Fibroblast of skin of back (primary cell): ENCODE measurements at regions not wholly inside any gene's neighbourhood (a gene's known extent, or its start where the extent isn't known, plus 50 kb on each side); places are given as distances from the start of the nearest gene placed in this dataset.

Experiments used
- DNase-seq: peaks from one replicate; pipeline ENCODE4 v3.0.0-alpha.2; 2013

DNA sequence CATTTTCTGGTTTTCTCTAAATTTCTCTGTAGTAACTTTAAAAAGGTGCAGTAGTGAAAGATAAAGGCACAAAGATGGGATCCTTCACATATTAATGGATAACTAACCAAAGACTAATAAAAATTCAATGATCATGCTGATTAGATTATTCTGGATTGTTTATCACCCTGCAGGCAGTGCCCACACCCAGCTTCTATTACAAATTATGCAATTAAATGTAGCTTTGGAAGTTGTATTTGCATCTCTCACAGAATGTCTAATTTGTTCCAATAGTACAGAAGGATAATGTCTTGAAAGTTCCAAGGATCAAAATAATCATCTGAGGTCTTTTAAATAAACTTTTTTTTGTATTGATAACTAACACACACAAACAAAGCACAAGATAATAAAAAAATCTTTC, 837.6 kb downstream of the HACE1 start:
- no peak for DNase-seq

DNA sequence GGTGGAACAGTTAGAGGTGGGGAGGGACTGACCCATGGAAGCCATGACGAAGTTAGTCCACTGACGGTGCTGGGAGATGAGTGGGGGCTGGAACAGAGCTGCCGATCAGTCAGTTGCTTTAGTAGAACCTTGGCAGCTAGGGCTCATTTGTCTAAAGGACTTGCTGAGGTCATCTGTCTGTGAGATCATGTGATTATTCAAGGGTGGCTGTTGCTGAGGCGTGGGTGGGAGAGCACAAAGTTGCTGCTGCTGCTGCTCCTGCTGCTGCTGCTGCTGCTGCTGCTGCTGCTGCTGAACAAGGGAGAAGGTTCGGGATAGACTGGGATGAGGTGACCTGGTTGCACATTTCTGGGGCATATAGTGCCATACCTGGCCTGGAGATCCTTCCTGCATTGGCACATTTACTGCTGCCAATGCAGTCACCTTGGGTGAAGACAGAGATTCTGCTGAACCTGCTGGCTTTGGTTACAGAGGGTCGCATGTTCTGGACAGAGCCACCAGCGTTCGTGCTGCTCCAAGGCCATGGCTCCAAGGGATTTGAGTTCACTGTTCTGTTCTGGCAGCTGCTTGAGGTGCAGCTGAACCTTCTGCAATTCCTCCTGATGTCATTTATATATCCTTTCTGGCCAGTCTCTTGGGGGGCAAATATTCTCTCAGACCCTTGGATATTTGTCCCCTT, 840.5 kb downstream of the HACE1 start:
- DNase-seq: no peak

DNA sequence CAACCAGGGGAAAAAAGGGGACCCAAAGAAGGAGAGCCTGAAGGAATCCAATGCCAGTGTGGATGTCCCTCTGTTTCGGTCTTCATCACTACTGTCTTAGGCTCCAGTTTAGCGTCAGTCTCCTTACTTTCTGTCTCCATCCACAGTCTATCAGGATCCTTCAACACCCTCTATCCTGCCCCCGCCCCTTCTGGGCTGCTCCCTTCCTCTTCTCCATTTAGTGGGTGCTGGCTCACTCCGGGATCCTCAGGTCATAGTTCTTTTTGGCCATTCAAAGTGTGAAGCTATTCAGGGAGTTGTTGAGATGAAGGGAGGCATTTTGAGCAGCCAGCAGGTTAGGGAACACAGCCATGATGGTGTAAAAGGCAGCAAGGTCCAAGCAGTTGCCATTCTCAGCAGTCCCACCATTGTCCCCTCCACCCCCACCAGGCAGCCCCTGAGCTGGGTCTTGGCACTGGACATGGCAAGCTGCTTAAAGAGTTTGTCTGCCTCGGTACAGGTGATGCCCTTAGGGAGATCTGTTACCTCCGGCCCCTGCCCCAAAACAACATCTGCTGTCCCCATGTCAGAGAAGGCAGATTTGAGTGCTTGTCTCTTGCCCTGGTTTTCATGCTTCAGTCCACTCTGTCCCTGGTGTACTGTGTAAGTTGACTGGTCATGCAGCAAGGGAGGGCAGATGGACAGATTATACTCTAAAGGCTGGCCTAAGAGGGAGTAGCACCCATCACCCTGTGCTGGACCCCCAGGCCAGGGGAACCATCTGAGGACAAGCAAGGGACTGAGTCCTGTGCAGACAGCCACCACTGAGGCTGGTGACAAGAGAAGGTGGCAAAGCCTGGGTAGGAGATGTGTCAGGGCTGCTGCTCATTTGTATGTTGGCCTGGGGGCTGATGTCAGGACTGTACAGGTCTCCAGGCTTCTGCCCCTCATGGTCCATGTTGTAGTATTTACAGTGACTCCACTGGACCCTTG, 842.0 kb downstream of the HACE1 start:
- no peak for DNase-seq

DNA sequence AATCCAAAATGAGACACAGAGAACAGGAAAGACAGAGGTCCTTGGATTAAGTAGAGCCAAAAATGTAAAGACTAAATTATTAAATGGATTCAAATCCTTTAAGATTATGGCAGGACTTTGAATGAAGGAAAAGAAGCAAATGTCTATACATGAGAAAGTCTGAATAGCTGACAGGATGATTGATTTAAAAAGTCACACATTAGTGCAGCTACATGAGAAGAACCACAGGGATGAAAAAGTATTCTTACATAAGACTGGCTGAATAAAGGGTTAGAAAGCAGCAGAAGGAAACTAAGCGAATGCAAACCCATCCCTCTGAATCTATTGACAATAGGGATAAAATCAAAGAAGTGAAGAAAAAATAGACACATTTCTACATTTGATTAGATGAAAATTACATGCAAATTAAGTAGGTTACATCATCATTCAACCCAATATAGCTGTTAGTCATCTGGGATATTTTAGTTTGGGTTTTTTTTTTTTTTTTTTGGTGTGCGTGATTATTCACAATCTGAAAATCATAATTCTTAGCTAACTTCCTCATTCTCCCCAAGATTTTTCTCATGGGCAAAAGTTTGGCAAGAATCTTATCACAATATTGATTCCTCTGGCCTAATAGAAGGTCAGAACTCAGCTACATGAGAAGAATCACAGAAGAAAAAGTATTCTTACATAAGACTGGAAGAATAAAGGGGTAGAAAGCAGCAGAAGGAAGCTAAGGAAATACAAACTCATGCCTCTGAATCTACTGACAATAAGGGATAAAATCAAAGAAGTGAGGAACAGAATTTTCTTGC, 845.4 kb downstream of the HACE1 start:
- no peak for DNase-seq

DNA sequence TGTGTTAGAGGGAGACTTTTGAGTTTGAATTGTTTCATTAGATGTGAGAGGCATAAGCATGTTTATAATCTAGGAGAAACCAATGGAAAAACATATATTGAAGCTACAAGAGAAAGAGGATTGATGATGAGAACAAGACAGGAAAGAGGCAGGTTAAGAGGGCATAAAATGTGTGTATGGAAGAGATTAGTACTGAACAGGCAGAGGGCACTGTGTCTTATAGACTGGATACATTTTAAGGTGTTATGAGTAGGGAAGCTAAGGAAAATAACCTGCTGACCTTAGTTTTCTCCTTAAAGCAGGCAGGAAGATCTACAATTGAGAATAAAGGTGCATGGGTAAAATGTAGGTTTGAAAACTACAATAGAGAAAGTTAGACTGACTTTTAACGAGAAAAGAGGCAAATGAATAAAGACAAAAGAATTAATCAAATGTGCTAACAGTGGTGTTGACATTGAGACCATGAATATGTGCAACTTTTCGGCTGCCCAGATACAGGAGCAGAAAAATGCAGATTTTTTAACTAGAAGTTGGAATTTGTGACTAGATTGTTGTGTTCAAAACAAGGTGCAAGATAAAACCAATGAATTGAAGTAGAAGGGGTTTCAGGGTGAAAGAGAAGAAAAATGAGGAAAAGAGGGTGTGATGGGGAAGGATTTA, 846.3 kb downstream of the HACE1 start:
- no peak for DNase-seq

DNA sequence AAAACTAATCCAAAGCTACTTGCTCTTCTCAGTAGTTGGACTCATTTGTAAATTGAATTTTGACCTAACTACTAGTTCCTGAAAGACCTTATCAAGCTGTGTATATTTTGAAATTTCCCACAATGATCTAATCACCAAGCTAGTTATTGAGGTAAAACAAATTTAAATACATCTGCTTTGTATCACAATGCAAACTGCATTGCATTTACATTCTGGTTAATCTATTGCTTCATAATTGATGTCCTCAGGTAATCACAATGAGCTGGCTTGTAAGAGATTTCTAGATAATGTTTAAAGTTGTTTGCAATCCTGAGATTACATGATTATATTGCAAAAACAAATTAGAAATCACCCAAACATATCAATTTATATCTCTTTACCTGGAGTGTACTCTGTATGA, 848.8 kb downstream of the HACE1 start:
- no peak for DNase-seq

DNA sequence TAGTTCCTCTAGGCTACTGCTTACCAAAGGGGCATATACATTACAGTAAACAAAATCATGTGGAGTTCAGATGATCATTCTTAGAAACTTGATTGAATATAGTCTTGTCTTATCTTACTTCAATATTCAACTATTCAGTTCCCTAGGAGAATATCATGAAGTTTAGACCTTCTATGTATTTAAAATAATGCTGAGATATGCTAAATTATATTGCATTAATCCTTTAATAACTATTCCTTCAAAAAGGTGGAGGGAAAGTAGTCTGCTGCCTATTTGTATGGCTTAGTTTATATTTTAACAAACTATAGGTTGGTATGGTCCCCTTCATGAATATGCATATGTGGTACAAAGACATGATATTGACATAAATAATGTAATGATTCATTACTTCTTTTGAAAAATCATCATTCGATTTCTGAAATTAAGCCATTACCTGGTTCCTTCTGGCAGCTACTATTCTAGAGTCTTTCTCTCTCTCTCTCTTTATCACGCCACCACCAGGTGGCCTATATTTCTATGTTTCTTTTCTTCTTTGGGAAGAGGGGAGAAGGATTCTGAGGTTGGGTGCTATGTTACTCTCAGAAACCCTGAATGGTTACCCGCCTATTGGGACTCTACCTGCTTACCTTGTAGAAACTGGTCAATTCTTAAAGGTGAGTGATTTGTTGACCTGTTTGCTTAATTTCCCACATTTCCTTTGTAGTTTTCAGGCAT, 855.8 kb downstream of the HACE1 start:
- DNase-seq: no peak

DNA sequence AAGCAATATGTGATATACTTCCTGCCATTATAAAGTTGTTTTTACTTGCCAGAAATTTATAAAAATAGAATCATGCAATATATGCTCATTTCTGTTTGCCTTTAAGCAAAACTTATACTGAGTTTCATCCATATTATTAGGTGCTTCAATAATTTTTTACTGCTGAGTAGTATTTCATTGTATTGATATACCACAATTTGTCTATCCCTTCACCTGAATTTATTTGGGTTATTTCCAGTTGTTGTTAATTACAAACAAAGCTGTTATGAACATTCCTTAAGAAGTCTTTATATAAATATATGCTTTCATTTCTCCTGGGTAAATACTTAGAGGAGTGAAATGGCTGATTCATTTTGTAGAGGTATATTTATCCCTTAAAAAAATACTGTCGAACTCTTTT, 864.1 kb downstream of the HACE1 start:
- no peak for DNase-seq

DNA sequence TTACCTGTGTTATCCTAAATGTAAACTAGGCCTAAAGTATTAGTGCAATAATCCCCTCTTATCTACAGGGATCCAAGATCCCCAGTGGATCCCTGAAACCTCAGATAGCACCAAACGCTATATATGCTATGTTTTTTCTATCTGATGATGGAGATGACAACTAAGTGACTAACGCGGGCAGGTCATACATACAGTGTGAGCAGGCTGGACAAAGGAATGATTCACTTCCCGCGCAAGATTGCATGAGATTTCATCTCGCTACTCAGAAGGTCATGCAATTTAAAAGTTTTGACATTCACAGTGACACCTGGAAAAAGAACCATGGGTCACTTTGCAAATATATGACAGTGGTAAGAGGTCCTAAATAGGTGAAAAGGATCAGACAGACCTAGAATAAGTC, 875.9 kb downstream of the HACE1 start:
- DNase-seq: no peak

DNA sequence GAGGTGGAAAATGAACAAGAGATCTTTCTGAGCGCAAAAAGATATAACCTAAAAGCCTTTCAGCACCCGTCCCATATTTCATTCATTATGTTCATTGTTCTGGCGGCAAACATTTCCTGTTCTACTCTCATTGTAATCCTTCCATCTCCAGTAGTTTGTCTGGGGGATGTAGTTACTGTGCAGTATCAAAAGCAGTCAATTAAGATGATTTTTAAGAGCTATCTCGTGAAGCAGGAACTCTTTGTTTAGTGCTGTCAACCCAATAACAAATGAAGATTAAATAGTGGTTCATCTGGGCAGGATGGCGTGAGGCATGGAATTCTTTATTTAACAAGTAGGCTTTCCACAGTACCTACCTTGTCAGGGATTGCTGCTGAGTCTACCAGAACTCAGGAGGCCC, 876.7 kb downstream of the HACE1 start:
- DNase-seq: no peak

DNA sequence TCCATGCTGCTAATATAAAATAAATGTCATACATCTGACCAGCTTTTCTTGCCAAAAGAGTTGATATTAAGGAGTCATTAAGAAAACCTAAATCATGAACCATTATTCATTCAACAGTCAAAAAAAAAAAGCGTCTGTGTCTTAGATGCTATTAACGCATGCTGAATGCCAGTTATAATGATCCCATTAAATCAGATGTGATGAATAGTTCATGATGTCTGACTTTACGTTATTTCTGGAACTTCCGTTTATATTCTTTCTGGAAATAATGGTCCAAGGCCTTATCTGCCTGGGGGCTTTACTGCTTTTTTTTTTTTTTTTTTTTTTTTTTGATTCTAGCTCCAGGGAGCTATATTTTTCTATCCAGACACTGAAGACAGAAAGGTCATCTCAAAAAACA, 877.1 kb downstream of the HACE1 start:
- DNase-seq: no peak

DNA sequence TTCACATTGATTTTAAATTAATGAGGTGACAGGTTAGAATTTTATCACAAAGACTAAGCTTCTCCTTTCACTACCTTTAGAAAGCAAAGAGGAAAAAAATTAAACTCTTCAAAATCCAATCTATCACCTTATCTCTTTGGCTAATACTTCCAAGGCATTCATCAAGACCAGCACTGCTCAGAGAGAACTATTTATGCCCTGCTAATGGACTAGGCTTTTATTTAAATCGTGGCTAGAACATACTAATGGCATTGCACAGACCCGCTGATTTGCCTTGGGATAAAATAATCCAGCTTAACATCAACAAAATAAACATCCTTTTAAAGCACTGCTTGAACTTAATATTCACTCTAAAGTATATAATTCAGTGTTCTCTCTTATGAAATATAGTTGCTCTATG, 880.4 kb downstream of the HACE1 start:
- no peak for DNase-seq

DNA sequence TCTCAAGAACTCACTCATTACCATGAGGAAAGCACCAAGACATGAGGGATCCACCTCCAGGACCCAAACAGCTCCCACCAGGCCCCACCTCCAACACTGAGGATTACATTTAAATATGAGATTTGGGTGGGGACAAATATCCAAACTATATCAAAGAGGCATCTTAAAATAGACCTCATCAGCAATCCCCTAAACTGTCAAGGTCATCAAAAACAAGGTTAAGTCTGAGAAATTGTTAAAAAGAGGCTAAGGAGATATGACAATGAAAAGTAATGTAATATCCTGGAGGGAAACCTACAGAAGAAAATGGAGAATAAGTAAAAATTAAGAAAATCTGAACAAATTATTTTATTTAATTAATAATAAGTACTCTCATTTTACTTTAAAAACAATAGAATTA, 922.3 kb downstream of the HACE1 start:
- no peak for DNase-seq

DNA sequence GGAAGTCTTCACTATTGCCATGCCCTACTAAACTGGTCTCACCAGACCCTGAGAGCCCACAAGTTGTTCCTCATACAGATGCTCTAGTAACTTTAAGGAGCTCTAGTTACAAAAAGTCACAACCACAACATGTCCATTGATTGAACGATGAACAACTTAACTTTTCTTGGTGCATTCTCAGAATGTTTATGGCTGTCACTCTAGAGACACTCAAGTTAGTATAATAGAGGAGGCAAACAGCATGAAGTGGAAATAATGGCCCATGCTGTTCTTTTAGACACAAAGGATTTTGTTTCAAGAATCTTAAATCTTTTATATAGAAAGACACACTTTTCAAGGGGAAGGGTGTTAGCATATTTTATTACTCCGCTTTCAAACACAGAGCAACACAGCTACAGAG, 934.4 kb downstream of the HACE1 start:
- no peak for DNase-seq

DNA sequence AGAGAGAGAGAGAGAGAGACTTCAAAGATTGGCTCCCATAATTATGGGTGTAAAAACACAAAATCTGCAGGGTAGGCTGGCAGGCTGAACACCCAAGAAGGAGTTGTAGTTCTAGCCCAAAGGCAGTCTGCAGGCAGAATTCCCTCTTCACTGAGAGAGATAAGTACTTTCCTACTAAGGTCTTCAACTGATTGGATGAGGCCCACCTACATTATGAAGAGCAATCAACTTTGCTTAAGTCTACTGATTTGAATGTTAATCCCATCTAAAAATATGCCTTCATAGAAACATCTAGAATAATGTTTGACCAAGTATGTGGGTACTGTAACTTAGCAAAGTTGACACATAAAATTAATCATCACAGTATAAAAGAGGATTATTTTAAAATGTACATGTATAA, 949.7 kb downstream of the HACE1 start:
- no peak for DNase-seq

DNA sequence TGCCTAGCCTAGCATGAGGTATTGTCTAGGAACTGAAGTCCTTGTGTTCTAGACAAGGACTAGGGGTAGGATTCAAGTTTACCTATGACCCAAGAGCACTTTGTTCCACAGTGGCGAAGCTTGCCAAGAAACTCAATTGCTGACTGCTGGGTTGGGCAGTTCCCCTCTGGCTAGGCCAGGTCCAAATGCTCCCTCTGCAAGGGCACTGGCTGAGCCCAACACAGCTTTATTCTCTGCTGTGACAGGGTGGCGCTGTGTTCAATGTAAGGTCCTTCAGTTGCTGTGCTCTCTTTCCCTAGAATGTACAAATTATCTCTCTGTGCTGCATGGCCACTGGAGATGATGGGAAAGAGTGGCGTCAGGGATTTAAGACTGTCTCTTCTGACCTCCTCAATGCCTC, 950.8 kb downstream of the HACE1 start:
- no peak for DNase-seq

DNA sequence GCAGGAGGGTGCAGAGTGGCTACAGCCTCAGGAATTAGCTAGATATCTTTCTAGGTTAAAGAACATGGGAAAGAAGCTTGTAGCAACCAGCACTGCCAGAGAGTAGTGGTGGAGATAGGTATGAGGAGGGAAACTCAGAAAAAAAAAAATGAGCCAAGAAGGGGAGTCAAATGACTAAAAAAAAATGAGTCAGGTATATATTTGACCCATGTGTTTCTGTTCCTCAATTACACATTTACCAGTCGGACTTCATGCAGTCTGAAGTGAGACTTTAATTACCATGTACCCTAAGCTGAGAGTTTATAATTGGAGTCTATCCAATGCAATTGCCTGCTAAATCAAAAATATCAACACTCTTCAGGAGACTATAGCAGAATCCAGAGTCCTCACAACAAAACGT, 964.6 kb downstream of the HACE1 start:
- no peak for DNase-seq

DNA sequence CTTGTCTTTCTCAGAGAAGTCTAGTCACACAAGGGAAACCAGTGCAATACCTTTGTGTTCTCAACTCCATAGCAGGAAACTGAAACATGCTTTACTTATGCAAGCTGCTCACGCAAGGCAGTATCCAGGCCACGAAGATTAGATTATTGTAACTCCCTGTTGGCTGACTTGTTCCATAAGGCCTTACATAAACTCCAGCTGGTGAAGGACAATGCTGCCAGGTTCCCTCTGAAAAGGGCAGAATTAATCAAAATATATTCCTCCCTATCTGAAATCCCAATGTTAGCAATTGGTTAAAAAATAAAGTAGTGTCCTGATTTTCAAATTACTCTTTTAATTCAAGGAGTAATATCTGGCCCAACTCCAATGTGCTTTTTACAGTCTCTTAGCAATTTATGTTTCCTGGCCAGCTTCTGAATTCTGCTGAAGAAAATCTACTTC, 966.6 kb downstream of the HACE1 start:
- DNase-seq: peak; percentile 40

DNA sequence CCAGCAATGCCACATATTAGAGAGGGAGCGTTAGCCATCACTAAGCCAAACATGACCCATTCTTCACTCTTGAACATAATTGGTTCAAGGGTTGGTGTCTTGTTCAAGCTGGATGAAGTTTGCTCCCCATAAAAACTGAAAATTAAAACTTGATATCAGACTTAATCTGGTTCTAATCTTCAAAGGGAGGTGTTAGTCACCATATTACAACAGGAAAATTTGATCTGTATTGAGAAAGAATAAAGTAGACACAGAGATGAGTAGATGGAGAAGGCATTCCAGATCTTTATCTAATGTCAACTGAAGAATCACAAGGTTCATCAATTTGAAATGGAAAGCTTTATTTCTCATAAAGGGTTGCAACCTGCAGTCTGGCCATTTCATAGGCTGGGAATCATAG, 972.8 kb downstream of the HACE1 start:
- DNase-seq: no peak

DNA sequence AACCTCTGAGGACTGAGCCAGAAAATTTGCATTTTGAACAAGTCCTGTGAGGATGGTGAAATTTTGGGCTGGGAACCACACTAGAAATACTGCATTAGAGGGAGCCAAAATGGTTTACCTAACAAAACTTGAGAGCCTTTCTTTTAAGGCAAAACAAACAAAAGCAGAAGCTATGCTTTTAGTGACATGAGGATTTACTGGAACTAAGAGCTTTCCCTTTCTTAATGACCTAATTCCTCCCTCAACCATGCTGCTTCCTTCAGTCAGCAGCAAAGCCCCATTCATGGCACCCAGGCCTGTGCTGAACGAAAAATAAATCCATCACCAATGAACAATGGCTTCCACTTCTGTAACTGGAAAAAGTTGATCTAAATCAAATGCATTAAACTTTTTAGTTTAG, 974.3 kb downstream of the HACE1 start:
- no peak for DNase-seq

DNA sequence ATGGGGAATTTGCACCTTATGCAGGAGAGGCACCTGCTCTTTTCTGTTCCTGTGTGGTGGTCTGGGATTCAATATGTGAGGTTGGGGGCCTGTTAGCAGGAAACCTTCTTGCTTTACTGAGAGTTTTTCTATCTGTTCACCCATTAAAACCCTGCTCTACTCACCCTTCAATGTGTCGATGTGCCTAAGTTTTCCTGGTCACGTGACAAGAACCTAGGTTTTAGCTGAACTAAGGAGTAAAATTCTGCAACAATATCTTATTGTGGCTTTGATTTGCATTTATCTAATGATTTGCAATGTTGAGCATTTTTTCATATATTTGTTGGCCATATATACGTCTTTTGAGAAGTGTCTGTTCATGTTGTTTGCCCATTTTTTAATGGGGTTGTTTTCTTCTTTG, 979.9 kb downstream of the HACE1 start:
- DNase-seq: no peak

DNA sequence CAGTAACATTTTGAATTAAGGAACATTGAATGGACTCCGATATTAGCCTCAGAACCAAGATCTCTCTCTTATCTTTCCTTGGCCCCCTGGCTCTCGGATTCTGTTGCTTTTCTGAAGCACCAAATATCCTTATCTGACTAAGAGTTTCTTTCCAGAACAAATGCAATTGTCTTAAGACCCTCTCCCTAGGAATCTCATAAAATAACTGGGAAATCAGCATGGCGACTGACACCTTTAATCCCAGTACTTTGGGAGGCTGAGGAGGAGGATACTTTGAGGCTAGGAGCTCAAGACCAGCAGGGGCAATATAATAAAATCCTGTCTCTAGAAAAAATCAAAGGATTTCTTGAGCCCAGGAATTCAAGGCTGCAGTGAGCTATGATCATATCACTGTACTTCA, 984.5 kb downstream of the HACE1 start:
- no peak for DNase-seq
